Prostate gland (tissue), 2 donors: ENCODE measurements at regions not wholly inside any gene's neighbourhood (a gene's known extent, or its start where the extent isn't known, plus 50 kb on each side); places are given as distances from the start of the nearest gene placed in this dataset.

Experiments used
- DNase-seq: peaks from one replicate; pipeline ENCODE4 v3.0.0-alpha.2; 2019; ENCODE audit warnings: low spot score
- H3K27ac ChIP-seq, 2 donors: fragments of 200-600 bp; sonication (generic); 2 replicates each; pipeline ENCODE4 v1.5.1; 2017 to 2019
- H3K27me3 ChIP-seq: fragments of 200-600 bp; sonication (generic); replicated peaks from 2 replicates; pipeline ENCODE4 v1.5.1; 2019; ENCODE audit not compliant: insufficient read depth
- H3K36me3 ChIP-seq, 2 donors: fragments of 200-600 bp; sonication (generic); 1 replicate in 1 of 2; 2 replicates in 1 of 2; pipeline versions ENCODE4 v1.5.1 to v1.8.1; 2017 to 2019
- H3K4me1 ChIP-seq: fragments of 200-600 bp; sonication (generic); replicated peaks from 2 replicates; pipeline ENCODE4 v1.5.1; 2019
- H3K4me3 ChIP-seq, 2 donors: fragments of 200-600 bp; sonication (generic); 2 replicates each; pipeline ENCODE4 v1.5.1; 2017 to 2019
- H3K9me3 ChIP-seq: fragments of 200-600 bp; sonication (generic); 2 replicates; pipeline ENCODE4 v1.5.1; 2017
- CTCF ChIP-seq, 4 experiments: fragments of 200-600 bp in 2 of 4; fragments of 450-650 bp in 2 of 4; sonication (generic) in 2 of 4; IDR thresholded peaks; 1 replicate in 3 of 4; 2 replicates in 1 of 4; pipeline ENCODE4 v1.5.1; 2016 to 2019; ENCODE audit warnings: antibody characterized with exemption in 4 of 4, mild to moderate bottlenecking in 2 of 4, moderate library complexity in 2 of 4
- POLR2A ChIP-seq: fragments of 450-650 bp; IDR thresholded peaks from one replicate; pipeline ENCODE4 v1.6.1; 2016; ENCODE audit warnings: antibody characterized with exemption, mild to moderate bottlenecking
- POLR2AphosphoS5 ChIP-seq: sonication (generic); formaldehyde crosslinking; IDR thresholded peaks from one replicate; pipeline ENCODE4 v1.6.1; 2017; ENCODE audit warnings: antibody characterized with exemption
- WGBS: methylation state at CpG from one replicate; pipeline ENCODE4 v1.1.5; 2018; 5-methylcytosine and 5-hydroxymethylcytosine counted together
- intact Hi-C: fragments of 100-400 bp; cut with DNase I; formaldehyde crosslinking; loops from one replicate; pipeline ENCODE4 v1.14.2; 2022

DNA sequence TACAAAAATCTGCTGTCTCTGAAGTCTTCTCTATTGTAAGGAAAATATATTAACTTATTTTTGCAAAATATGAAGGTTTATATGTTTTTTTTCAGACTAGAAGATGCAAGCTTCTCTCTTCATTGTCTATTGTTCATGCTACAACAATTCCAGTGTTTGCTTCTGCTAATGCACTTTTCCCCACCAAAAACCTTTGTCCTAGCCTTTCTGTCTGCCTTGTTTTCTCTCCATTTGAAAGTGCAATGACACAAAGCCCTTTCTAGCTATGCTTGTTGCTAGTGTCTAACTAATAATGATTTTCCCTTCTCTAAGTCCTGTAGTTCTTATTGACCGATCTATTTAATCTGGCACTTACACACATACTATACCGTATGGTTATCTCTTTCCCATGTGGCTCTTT, 369.5 kb upstream of the CELF4 start:
- no peak overlapping the region for H3K4me3 ChIP-seq
- no peaks in the 10 kb centered on the region for H3K27me3 ChIP-seq
- WGBS: 81% methylated on average over 2 of the region's 2 CpGs
- no peaks in the 10 kb centered on the region for H3K4me1 ChIP-seq
- no peak for TF ChIP-seq CTCF (IDR thresholded peaks at IDR 0.05)
- no peak for TF ChIP-seq POLR2AphosphoS5
- TF ChIP-seq POLR2A: no peak
- H3K36me3 ChIP-seq: no peaks in the 10 kb centered on the region
- H3K27ac ChIP-seq: no peak overlapping the region
- no peaks in the 10 kb centered on the region for H3K9me3 ChIP-seq
- intact Hi-C loops: no loop called here
- DNase-seq: no peak

GRCh38 chr18:37930640-37931039, 365.0 kb upstream of the CELF4 start:
- WGBS: 45% methylated on average over 4 of the region's 4 CpGs
- no peak for DNase-seq
- no peaks in the 10 kb centered on the region for H3K36me3 ChIP-seq
- H3K9me3 ChIP-seq: no peaks in the 10 kb centered on the region
- no peak overlapping the region for H3K4me3 ChIP-seq
- TF ChIP-seq POLR2AphosphoS5 (no peak), CTCF (IDR thresholded peaks at IDR 0.05) (no peak), POLR2A (no peak)
- H3K27me3 ChIP-seq: no peaks in the 10 kb centered on the region
- H3K27ac ChIP-seq: no peak overlapping the region
- intact Hi-C loops: no loop called here
- H3K4me1 ChIP-seq: no peaks in the 10 kb centered on the region

- TF ChIP-seq POLR2AphosphoS5: no peak
- no peak for TF ChIP-seq CTCF (IDR thresholded peaks at IDR 0.05)
- TF ChIP-seq POLR2A: no peak
- Histone ChIP-seq H3K9me3 (no peaks in the 10 kb centered on the region), H3K4me1 (no peaks in the 10 kb centered on the region), H3K27ac (no peak overlapping the region), H3K27me3 (no peaks in the 10 kb centered on the region), H3K36me3 (no peaks in the 10 kb centered on the region), H3K4me3 (no peak overlapping the region)
- DNase-seq: no peak
- intact Hi-C loops: no loop called here
These were observed 356.6 kb upstream of the CELF4 start for GRCh38 chr18:37922162-37922561.

DNA sequence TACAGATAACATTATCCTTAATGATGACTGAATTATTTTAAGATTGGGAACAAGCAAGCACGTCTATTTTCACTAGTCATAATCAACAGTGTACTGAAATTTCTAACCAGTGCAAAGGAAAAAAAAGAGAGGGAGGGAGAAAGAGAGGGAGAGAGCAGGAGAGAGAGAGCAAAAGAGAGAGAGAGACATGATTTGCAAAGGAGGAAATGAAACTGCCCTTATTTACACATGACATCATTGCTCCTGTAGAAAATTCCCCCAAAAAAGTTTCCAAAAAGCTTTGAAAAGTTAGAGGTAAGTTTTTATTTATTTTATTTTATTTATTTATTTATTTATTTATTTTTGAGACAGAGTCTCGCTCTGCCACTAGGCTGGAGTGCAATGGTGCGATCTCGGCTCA, 355.3 kb upstream of the CELF4 start:
- intact Hi-C loops: no loop called here
- no peak for TF ChIP-seq POLR2A
- no peak for TF ChIP-seq CTCF (IDR thresholded peaks at IDR 0.05)
- no peak for TF ChIP-seq POLR2AphosphoS5
- DNase-seq: no peak
- H3K9me3 ChIP-seq: no peaks in the 10 kb centered on the region
- H3K27me3 ChIP-seq: no peaks in the 10 kb centered on the region
- no peaks in the 10 kb centered on the region for H3K4me1 ChIP-seq
- 90% methylated on average over 4 of the region's 4 CpGs for WGBS
- H3K27ac ChIP-seq: no peak overlapping the region
- no peak overlapping the region for H3K4me3 ChIP-seq
- no peaks in the 10 kb centered on the region for H3K36me3 ChIP-seq

GRCh38 chr18:37913051-37913450, 347.5 kb upstream of the CELF4 start:
- WGBS: 100% methylated on average over 1 of the region's 1 CpG

More at GRCh38 chr18:37913051-37913450, 347.5 kb upstream of the CELF4 start:
- no peak for TF ChIP-seq CTCF (IDR thresholded peaks at IDR 0.05)
- TF ChIP-seq POLR2AphosphoS5: no peak
- TF ChIP-seq POLR2A: no peak
- Histone ChIP-seq H3K4me1 (no peaks in the 10 kb centered on the region), H3K36me3 (no peaks in the 10 kb centered on the region), H3K27ac (no peak overlapping the region), H3K27me3 (no peaks in the 10 kb centered on the region), H3K9me3 (no peaks in the 10 kb centered on the region), H3K4me3 (no peak overlapping the region)
- intact Hi-C loops: no loop called here
- no peak for DNase-seq
